ENCODE measurements at regions not wholly inside any gene's neighbourhood (a gene's known extent, or its start where the extent isn't known, plus 50 kb on each side); places are given as distances from the start of the nearest gene placed in this dataset.
"Not testable (repeated sequence)": the region's sequence is repeated elsewhere in the genome, so short reads cannot be mapped to it uniquely, and the experiment has no call there.

DNA sequence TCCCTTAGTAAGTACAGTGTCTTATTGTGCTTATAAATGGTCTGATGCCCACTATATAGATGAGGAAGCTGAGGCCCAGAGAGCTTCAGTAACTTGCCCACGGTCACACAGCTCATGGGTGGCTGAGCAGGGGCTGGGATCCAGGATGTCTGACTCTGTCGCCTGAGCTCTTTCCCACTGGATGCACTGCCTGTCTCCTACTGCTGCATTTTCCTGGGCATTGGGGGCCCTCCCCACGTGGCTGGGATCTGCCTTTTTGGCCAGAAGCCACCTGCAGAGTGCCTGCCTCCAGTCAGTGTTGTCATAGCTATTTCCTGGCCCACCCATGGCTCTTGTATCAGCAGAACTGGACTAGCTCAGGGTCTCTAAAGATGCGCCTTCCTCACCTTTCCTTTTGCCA, 57.5 kb upstream of the TAMM41 start:
- TF ChIP-seq, protein P1, sequence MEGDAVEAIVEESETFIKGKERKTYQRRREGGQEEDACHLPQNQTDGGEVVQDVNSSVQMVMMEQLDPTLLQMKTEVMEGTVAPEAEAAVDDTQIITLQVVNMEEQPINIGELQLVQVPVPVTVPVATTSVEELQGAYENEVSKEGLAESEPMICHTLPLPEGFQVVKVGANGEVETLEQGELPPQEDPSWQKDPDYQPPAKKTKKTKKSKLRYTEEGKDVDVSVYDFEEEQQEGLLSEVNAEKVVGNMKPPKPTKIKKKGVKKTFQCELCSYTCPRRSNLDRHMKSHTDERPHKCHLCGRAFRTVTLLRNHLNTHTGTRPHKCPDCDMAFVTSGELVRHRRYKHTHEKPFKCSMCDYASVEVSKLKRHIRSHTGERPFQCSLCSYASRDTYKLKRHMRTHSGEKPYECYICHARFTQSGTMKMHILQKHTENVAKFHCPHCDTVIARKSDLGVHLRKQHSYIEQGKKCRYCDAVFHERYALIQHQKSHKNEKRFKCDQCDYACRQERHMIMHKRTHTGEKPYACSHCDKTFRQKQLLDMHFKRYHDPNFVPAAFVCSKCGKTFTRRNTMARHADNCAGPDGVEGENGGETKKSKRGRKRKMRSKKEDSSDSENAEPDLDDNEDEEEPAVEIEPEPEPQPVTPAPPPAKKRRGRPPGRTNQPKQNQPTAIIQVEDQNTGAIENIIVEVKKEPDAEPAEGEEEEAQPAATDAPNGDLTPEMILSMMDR (IDR thresholded peaks at IDR 0.05; ENCODE audit: insufficient read depth, low read depth, low read length, missing control alignments): no peak
- no peak for DNase-seq (ENCODE audit: low read depth)
- H3K4me3 ChIP-seq (ENCODE audit: low read depth, low read length): no peak overlapping the region

DNA sequence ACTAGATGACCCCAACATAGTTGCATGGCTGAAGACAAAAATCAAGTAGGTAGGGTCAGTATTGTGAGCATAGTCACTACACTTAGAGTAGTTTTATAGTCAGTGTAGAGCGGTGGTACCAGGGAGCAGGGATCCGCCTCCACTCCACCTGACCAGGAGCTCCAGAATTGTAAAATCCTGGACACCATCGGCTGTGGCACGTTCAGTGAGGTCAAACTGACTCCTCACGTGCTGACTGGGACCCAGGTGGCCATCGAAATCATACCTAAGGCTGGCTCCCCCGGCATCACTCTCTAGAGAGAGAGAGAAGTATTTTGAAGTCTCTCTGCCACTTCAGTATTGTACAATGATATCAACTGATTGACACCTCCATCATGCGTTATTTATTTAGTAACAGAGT, 59.7 kb upstream of the TAMM41 start:
- DNase-seq (ENCODE audit: low read depth): no peak

DNA sequence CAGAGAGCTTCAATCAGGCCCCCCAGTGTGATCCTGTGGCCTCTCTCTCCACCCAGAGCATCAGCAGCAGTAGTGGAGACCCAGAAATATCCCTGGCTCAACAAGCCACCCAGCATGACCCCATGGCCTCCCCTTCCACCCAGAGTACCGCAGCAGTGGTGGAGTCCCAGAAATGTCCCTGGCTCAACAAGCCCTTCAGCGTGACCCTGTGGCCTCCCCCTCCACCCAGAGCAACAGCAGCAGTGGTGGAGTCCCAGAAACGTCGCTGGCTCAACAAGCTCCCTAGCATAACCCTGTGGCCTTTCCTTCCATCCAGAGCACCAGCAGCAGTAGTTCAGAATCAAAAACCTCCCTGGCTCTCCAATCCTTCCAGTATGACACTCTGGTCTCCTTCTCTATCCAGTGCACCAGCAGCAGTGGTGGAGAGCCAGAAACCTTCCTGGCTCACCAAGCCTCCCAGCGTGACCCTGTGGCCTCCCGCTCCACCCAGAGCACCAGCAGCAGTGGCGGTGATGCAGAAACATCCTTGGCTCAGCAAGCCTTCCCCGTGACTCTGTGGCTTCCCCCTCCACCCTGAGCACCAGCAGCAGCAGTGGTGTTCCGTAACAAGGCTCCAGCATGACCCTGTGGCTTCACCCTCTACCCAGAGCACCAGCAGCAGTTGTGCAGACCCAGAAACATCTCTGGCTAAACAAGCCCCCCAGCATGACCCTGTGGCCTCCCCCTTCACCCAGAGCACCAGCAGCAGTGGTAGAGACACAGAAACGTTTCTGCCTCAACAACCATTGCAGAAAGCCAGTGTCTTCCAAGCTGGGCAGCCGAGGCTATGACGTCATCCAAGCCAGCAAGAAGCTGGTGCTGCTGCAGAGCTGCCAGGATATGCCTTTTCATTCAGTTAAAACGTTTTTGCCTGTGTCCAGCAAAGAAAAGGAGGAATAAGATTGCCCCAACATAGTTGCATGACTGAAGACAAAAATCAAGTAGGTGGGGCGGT, 61.3 kb upstream of the TAMM41 start:
- TF ChIP-seq, protein P1 (IDR thresholded peaks at IDR 0.05; ENCODE audit: insufficient read depth, low read depth, low read length, missing control alignments): no peak
- no peak overlapping the region for H3K4me3 ChIP-seq (ENCODE audit: low read depth, low read length)
- DNase-seq (ENCODE audit: low read depth): no peak

More for the DNA sequence above, 59.7 kb upstream of the TAMM41 start:
- TF ChIP-seq, protein P1 (IDR thresholded peaks at IDR 0.05; ENCODE audit: insufficient read depth, low read depth, low read length, missing control alignments): no peak
- H3K4me3 ChIP-seq (ENCODE audit: low read depth, low read length): no peak overlapping the region

DNA sequence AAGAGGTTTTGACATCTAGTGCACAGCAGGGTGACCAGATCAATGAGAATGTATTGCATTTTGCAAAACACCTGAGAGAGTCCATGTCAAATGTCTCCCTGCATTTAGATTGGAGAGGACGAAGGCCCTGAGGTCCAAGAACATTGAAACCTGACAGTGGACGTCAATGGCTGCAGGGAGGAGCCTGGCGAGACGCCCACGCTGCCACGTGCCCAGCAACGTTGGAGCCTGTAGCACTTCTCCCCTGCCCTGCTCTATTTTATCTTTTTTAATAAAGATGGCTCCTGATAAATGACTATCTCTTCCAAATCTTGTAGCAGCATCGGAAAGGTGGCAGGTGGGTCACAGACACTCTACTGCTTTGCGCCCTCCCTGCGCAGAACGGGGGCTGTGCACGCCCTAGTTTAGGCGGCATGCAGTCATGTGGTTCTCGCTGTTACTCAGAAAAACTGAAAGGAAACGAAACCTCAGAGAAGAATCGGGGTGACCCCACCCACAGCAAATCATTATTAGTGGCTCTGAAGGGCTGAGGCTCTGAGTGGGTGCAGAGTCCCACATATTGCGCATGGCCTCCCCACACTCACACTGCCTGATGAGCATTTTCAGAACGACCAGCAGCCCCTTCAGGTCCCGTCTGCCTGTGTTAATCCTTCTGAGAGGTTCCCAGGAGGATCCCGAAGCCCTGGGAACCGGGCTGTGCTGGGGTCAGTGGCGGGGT, 62.5 kb upstream of the TAMM41 start:
- TF ChIP-seq, protein P1 (IDR thresholded peaks at IDR 0.05; ENCODE audit: insufficient read depth, low read depth, low read length, missing control alignments): no peak
- no peak overlapping the region for H3K4me3 ChIP-seq (ENCODE audit: low read depth, low read length)
- DNase-seq (ENCODE audit: low read depth): peak; percentile 15

DNA sequence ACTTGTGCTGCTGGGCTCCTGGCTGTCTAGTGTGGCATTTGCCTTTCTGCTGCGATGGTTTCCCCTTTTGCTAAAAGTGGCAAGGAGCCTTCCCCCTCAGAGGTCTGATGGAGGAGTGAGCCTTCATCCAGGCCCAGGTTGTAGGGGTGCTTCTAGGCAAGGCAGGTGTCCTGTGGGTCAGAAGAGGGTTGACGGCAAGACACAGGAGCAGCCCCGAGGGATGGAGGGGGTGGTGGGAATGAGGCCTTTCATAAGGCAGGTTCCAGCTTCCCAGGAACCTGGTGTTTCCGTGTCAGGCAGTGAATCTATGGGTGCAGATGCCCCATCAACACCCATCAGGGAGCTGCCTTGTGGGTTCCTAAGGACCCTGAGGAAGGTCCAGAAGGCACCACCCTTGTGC, 63.0 kb upstream of the TAMM41 start:
- H3K4me3 ChIP-seq (ENCODE audit: low read depth, low read length): no peak overlapping the region
- TF ChIP-seq, protein P1 (IDR thresholded peaks at IDR 0.05; ENCODE audit: insufficient read depth, low read depth, low read length, missing control alignments): no peak
- no peak for DNase-seq (ENCODE audit: low read depth)

DNA sequence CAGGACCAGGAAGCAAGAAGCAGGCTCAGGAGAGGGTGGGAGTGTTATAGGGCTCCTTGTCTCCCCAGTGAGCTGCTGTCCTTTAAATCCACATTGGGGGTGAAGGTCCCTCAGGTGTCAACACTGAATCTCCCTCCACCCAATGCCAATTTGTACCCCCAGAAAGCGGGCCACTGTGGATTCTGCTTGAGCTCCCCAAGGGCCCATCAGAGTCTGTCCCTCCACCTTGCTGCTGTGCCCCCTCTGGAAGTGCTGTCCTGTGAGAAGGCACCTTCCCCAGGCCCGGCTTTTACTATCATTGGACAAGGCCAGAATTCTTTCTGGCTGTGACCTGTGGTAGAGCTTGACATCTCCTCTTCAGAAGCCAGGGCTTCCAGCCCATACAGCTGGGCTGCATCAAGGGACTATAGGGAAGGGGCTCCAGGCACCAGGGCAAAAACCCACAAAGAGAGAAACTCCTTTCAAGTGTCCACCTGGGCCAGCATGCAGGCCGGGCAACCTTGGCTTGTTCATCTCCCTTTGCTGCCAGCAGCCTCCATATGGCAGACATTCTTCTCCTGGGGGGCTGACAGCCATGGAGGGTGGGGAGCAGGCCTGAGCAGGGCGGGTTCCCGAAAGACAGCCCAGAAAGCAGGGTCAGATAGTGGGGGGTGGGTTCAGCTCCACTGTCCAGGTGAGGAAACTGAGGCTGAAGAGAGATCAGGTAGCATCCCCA, 63.7 kb upstream of the TAMM41 start:
- DNase-seq (ENCODE audit: low read depth); H3K4me3 ChIP-seq (ENCODE audit: low read depth, low read length): not testable (repeated sequence)
